HCT116 (cell line): ENCODE measurements at regions not wholly inside any gene's neighbourhood (a gene's known extent, or its start where the extent isn't known, plus 50 kb on each side); places are given as distances from the start of the nearest gene placed in this dataset.

ENCODE experiments used
- CTCF ChIP-seq, 3 experiments: fragments of 200-600 bp in 1 of 3; sonication (generic) in 1 of 3; IDR thresholded peaks in 2 of 3; conservative IDR thresholded peaks in 1 of 3; 2 replicates each; pipeline ENCODE4 v1.5.1; 2012 to 2017; ENCODE audit warnings: low read depth in 2 of 3, low read length in 2 of 3, antibody characterized with exemption in 1 of 3, borderline replicate concordance in 1 of 3, control low read depth in 1 of 3, mild to moderate bottlenecking in 1 of 3, mixed read lengths in 1 of 3, mixed run types in 1 of 3, moderate library complexity in 1 of 3; ENCODE audit not compliant: insufficient read depth in 1 of 3
- SRF ChIP-seq: IDR thresholded peaks from 2 replicates; pipeline ENCODE4 v1.6.1; 2012; ENCODE audit warnings: low read depth

- TF ChIP-seq CTCF (IDR thresholded peaks at IDR 0.05 in 2 of 3, conservative IDR thresholded peaks at IDR 0.05 in 1 of 3; ENCODE audit: borderline replicate concordance in 1 of 3, insufficient read depth in 1 of 3, low read depth in 2 of 3, low read length in 2 of 3), result no peak
- TF ChIP-seq SRF, result no peak
These were observed 475.3 kb downstream of the RIT2 start for GRCh38 chr18:42640160-42640559.
